B cell (primary cell): ENCODE measurements at regions not wholly inside any gene's neighbourhood (a gene's known extent, or its start where the extent isn't known, plus 50 kb on each side); places are given as distances from the start of the nearest gene placed in this dataset.

ENCODE experiments used
- ATAC-seq: fragments of 200-7000 bp; cut with Tn5 transposase; one replicate; pipeline ENCODE4 v1.10.0; 2021; ENCODE audit warnings: low read depth, mild to moderate bottlenecking, moderate number of reproducible peaks, moderate library complexity
- CTCF ChIA-PET: fragments of 350-600 bp; sonication (Branson Sonifier 250); formaldehyde crosslinking; loops from one replicate; lab custom pipeline; 2021; ENCODE audit warnings: antibody characterized with exemption, inconsistent platforms; lab: Charles Lee
- POLR2A ChIA-PET: fragments of 350-600 bp; sonication (Branson Sonifier 250); formaldehyde crosslinking; loops from one replicate; lab custom pipeline; 2021; ENCODE audit warnings: antibody characterized with exemption; lab: Charles Lee
- DNase-seq: peaks from one replicate; pipeline ENCODE4 v3.0.0; 2013
- H2AFZ ChIP-seq: 2 replicates; pipeline ENCODE4 v1.6.1; 2012; ENCODE audit warnings: mild to moderate bottlenecking, low read depth, low read length; ENCODE audit not compliant: insufficient read depth, poor library complexity, severe bottlenecking
- H3K27ac ChIP-seq, 2 donors: 1 replicate in 1 of 2; 2 replicates in 1 of 2; pipeline ENCODE4 v1.5.1; 2012 to 2013; ENCODE audit warnings: low read length in 2 of 2, mild to moderate bottlenecking in 2 of 2, moderate library complexity in 1 of 2
- H3K27me3 ChIP-seq, 4 experiments: fragments of 200-600 bp in 1 of 4; sonication (generic) in 1 of 4; replicated peaks in 1 of 4; 1 replicate in 2 of 4; 2 replicates in 2 of 4; pipeline versions ENCODE4 v1.6.1 to v1.7.0; 2013 to 2016; ENCODE audit warnings: low read length in 3 of 4, mild to moderate bottlenecking in 2 of 4, mixed read lengths in 1 of 4, moderate library complexity in 1 of 4; ENCODE audit not compliant: insufficient read depth in 4 of 4, control insufficient read depth in 3 of 4; ENCODE audit errors: control extremely low read depth in 1 of 4
- H3K36me3 ChIP-seq, 2 experiments: replicated peaks in 1 of 2; 1 replicate in 1 of 2; 2 replicates in 1 of 2; pipeline versions ENCODE4 v1.6.1 to v1.7.1; 2013; ENCODE audit warnings: low read length in 1 of 2; ENCODE audit not compliant: insufficient read depth in 2 of 2, control insufficient read depth in 1 of 2; ENCODE audit errors: control extremely low read depth in 1 of 2, extremely low read depth in 1 of 2
- H3K4me1 ChIP-seq, 2 donors: fragments of 200-600 bp in 1 of 2; sonication (generic) in 1 of 2; 1 replicate in 1 of 2; 2 replicates in 1 of 2; pipeline versions ENCODE4 v1.5.1 to v1.6.1; 2013 to 2017; ENCODE audit warnings: low read length in 2 of 2; ENCODE audit not compliant: control insufficient read depth in 2 of 2, insufficient read depth in 2 of 2
- H3K4me2 ChIP-seq: replicated peaks from 2 replicates; pipeline ENCODE3; 2012; ENCODE audit warnings: mild to moderate bottlenecking, low read depth, low read length; ENCODE audit not compliant: poor library complexity, severe bottlenecking
- H3K4me3 ChIP-seq, 5 experiments: fragments of 200-600 bp in 1 of 5; sonication (generic) in 1 of 5; 1 replicate in 3 of 5; 2 replicates in 2 of 5; pipeline versions ENCODE4 v1.5.1 to v1.7.0; 2011 to 2016; ENCODE audit warnings: low read length in 4 of 5, mild to moderate bottlenecking in 4 of 5, low read depth in 2 of 5, control low read depth in 1 of 5, moderate library complexity in 1 of 5; ENCODE audit not compliant: insufficient read depth in 1 of 5; ENCODE audit errors: control extremely low read depth in 1 of 5, extremely low read depth in 1 of 5
- H3K79me2 ChIP-seq: fragments of 200-600 bp; sonication (generic); one replicate; pipeline ENCODE4 v1.6.0; 2016; ENCODE audit warnings: low read length; ENCODE audit not compliant: control insufficient read depth, insufficient read depth
- H3K9ac ChIP-seq: fragments of 200-600 bp; sonication (generic); 2 replicates; pipeline ENCODE4 v1.6.1; 2017; ENCODE audit warnings: mild to moderate bottlenecking, low read length, moderate library complexity
- H3K9me3 ChIP-seq, 3 donors: one replicate each; pipeline versions ENCODE4 v1.6.1 to v1.7.1; 2013; ENCODE audit warnings: low read length in 2 of 3; ENCODE audit not compliant: control insufficient read depth in 2 of 3, insufficient read depth in 1 of 3; ENCODE audit errors: control extremely low read depth in 1 of 3
- H4K20me1 ChIP-seq: 2 replicates; pipeline ENCODE4 v1.6.0; 2012; ENCODE audit warnings: mild to moderate bottlenecking, low read length; ENCODE audit not compliant: insufficient read depth, control insufficient read depth, poor library complexity, severe bottlenecking
- H3K27ac Mint-ChIP-seq: one replicate; pipeline ENCODE4 v1.8.0; 2021; ENCODE audit warnings: mixed read lengths
- H3K27me3 Mint-ChIP-seq: one replicate; pipeline ENCODE4 v1.8.0; 2021; ENCODE audit warnings: mixed read lengths
- H3K4me1 Mint-ChIP-seq: one replicate; pipeline ENCODE4 v1.8.0; 2021; ENCODE audit warnings: mixed read lengths
- H3K4me3 Mint-ChIP-seq: one replicate; pipeline ENCODE4 v1.8.0; 2021; ENCODE audit warnings: mixed read lengths
- H3K9me3 Mint-ChIP-seq: one replicate; pipeline ENCODE4 v1.8.0; 2022; ENCODE audit warnings: mixed read lengths; ENCODE audit not compliant: insufficient read depth
- EZH2 ChIP-seq: IDR thresholded peaks from 2 replicates; pipeline ENCODE4 v1.6.1; 2012; ENCODE audit warnings: borderline replicate concordance, low read depth, mild to moderate bottlenecking, moderate library complexity, low read length; ENCODE audit not compliant: insufficient read depth, poor library complexity, severe bottlenecking
- WGBS: methylation state at CpG from one replicate; pipeline ENCODE4 v1.1.5; 2013; ENCODE audit warnings: missing lambda C conversion rate; ENCODE audit not compliant: insufficient coverage; 5-methylcytosine and 5-hydroxymethylcytosine counted together
- intact Hi-C: fragments of 100-400 bp; cut with micrococcal nuclease; formaldehyde crosslinking; loops from one replicate; pipeline ENCODE4 v1.10.0; 2022
- TF ChIP-seq, protein P1 (sequence below): fragments of 200-600 bp; IDR thresholded peaks from one replicate; pipeline ENCODE4 v1.8.0; 2022; ENCODE audit warnings: antibody characterized with exemption, mild to moderate bottlenecking

DNA sequence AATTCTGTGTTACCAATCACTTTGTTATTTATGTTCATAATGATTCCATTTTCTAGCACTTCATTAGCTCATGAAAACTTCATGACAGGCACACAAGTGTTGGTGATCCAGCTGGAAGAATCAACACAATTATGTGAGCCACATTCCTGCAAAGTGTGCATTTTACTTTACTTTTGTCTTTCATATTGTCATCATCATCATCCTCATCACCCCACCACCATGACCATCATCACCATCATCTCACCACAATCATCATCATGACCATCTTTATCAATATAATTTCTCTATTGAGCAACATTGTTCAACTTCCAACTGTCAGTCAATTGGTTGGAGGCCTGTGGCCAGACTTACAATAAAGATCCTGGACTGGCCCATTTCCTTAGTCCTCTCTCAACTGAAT is 159.4 kb upstream of the PRSS16 start:
- DNase-seq: no peak
- H3K36me3 ChIP-seq: no peaks in the 10 kb centered on the region
- Mint-ChIP-seq H3K4me3 (no peak overlapping the region), H3K27me3 (peaks cover 63% of the 10 kb centered on the region), H3K4me1 (peaks cover 6% of the 10 kb centered on the region), H3K9me3 (no peaks in the 10 kb centered on the region), H3K27ac (no peak overlapping the region)
- H3K9ac ChIP-seq: no peak overlapping the region
- CTCF ChIA-PET: no interaction called here
- no peak overlapping the region for H2AFZ ChIP-seq
- H3K79me2 ChIP-seq: no peaks in the 10 kb centered on the region
- peaks cover 1 to 35% (median 26%) of the 10 kb centered on the region in 4 experiments for H3K27me3 ChIP-seq
- TF ChIP-seq EZH2: no peak
- H3K9me3 ChIP-seq: no peaks in the 10 kb centered on the region
- POLR2A ChIA-PET: no interaction called here
- no peak for ATAC-seq
- no peak overlapping the region for H3K4me2 ChIP-seq
- H3K4me1 ChIP-seq: peaks cover 7 to 9% of the 10 kb centered on the region in 2 donors
- H3K4me3 ChIP-seq: no peak overlapping the region
- intact Hi-C loops: no loop called here
- H4K20me1 ChIP-seq: no peaks in the 10 kb centered on the region
- H3K27ac ChIP-seq: no peak overlapping the region

DNA sequence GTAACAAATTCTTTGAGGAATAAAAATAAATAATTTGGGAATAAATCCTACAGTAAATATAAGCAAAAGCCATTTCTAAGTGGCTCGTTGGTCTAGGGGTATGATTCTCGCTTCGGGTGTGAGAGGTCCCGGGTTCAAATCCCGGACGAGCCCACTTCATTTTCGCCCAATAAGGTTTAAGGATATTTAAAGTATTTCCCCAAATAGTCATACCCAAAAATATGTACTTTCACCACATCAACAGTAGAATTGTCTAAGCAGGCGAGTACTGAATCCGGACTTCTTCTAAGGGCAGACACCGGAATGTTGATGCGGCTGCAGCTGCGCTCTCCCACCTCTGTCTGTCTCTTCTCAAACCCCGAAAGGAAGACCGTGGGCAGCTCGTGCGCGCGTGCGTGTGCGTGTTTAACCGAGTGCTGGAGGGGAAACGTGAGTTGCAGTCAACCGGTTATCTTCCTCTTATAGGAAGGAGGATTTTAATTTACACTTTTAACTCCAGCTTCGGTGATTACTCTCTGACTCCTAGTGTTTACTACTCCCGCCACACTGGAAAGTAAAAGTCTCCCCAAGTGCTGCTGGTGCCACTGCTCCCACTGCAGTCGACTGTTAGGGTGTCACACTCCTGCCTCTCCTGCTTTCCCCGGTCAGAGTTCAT is 155.7 kb upstream of the PRSS16 start:
- Mint-ChIP-seq H3K27me3 (peaks cover 69% of the 10 kb centered on the region), H3K4me1 (peaks cover 11% of the 10 kb centered on the region), H3K27ac (no peak overlapping the region), H3K9me3 (no peaks in the 10 kb centered on the region), H3K4me3 (peak overlapping the region; percentile 64)
- TF ChIP-seq, protein P1, sequence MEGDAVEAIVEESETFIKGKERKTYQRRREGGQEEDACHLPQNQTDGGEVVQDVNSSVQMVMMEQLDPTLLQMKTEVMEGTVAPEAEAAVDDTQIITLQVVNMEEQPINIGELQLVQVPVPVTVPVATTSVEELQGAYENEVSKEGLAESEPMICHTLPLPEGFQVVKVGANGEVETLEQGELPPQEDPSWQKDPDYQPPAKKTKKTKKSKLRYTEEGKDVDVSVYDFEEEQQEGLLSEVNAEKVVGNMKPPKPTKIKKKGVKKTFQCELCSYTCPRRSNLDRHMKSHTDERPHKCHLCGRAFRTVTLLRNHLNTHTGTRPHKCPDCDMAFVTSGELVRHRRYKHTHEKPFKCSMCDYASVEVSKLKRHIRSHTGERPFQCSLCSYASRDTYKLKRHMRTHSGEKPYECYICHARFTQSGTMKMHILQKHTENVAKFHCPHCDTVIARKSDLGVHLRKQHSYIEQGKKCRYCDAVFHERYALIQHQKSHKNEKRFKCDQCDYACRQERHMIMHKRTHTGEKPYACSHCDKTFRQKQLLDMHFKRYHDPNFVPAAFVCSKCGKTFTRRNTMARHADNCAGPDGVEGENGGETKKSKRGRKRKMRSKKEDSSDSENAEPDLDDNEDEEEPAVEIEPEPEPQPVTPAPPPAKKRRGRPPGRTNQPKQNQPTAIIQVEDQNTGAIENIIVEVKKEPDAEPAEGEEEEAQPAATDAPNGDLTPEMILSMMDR: no peak
- TF ChIP-seq EZH2: no peak
- H3K27me3 ChIP-seq: peaks cover 4 to 53% (median 34%) of the 10 kb centered on the region in 4 experiments
- no peak overlapping the region for H2AFZ ChIP-seq
- intact Hi-C loops: no loop called here
- DNase-seq: peak; percentile 35
- ChIA-PET POLR2A (no interaction called here), CTCF (no interaction called here)
- H3K4me2 ChIP-seq: peak overlapping the region; percentile 54
- H4K20me1 ChIP-seq: no peaks in the 10 kb centered on the region
- H3K4me3 ChIP-seq: peak overlapping the region in 2 of 5 experiments; percentile 21 to 29
- peaks cover 12 to 13% of the 10 kb centered on the region in 2 donors for H3K4me1 ChIP-seq
- H3K79me2 ChIP-seq: no peaks in the 10 kb centered on the region
- WGBS: 6% methylated on average over 8 of the region's 27 CpGs
- no peaks in the 10 kb centered on the region for H3K36me3 ChIP-seq
- peaks cover 0 to 7% (median 5%) of the 10 kb centered on the region in 3 donors for H3K9me3 ChIP-seq
- H3K27ac ChIP-seq: no peak overlapping the region
- no peak for ATAC-seq
- no peak overlapping the region for H3K9ac ChIP-seq
